ENCODE measurements at regions not wholly inside any gene's neighbourhood (a gene's known extent, or its start where the extent isn't known, plus 50 kb on each side); places are given as distances from the start of the nearest gene placed in this dataset.

GRCh38 chr16:86362155-86362849, 148.0 kb upstream of the FOXF1 start:
- TF ChIP-seq CTCF (IDR thresholded peaks at IDR 0.05) (no peak), EZH2 (IDR thresholded peaks at IDR 0.05) (no peak)

Measured in neural progenitor cell (in vitro differentiated cells).